ENCODE measurements at regions not wholly inside any gene's neighbourhood (a gene's known extent, or its start where the extent isn't known, plus 50 kb on each side); places are given as distances from the start of the nearest gene placed in this dataset.

- peak; percentile 65 for TF ChIP-seq CTCF (conservative IDR thresholded peaks at IDR 0.05)
- TF ChIP-seq EZH2 (IDR thresholded peaks at IDR 0.05; ENCODE audit: low read depth) = no peak
These were observed 80.0 kb upstream of the SPATA16 start for GRCh38 chr3:173221010-173221409.
